ENCODE measurements at regions not wholly inside any gene's neighbourhood (a gene's known extent, or its start where the extent isn't known, plus 50 kb on each side); places are given as distances from the start of the nearest gene placed in this dataset.

DNA sequence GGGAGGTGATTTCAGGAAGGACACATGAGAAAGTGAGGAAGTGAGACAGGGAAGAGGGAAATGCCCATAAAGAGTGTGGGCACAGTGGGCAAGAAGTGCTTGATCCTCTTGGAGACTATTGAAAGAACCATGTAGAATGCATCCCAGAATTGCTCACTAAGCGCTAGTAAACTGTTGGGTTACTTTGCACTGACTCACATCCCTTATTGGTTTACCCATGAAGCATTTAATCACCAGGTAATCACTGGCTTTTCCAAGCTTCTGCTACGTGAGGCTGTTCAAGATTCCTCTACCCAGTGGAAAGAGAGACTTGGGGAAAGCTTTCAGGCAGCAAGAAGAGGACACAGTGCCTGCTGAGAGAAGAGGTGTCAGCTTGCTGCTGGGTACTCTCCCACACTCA, 410.0 kb upstream of the JAG1 start (continued):
- TF ChIP-seq, protein P1, sequence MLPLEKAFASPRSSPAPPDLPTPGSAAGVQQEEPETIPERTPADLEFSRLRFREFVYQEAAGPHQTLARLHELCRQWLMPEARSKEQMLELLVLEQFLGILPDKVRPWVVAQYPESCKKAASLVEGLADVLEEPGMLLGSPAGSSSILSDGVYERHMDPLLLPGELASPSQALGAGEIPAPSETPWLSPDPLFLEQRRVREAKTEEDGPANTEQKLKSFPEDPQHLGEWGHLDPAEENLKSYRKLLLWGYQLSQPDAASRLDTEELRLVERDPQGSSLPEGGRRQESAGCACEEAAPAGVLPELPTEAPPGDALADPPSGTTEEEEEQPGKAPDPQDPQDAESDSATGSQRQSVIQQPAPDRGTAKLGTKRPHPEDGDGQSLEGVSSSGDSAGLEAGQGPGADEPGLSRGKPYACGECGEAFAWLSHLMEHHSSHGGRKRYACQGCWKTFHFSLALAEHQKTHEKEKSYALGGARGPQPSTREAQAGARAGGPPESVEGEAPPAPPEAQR (CRISPR knock-in tag; IDR thresholded peaks at IDR 0.05) = no peak
- TF ChIP-seq HMGA2 (CRISPR knock-in tag; IDR thresholded peaks at IDR 0.05) = no peak
- no peak for TF ChIP-seq JUN (CRISPR knock-in tag; IDR thresholded peaks at IDR 0.05)

DNA sequence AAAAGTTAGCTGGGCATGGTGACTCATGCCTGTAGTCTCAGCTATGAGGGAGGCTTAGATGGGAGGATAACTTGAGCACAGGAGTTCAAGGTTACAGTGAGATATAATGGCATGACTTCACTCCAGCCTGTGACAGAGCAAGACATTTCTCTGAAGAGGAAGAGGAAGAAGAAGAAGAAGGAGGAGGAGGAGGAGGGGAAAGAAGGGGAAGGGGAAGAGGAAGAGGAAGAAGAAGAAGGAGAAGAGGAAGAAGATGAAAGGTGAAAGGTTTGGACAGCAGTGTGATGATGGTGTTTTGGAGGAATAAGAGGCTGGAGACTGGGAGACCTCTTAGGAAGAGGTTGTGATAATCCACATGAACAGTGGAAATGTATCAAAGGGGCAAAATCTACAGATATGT, 410.7 kb upstream of the JAG1 start:
- Mint-ChIP-seq H3K4me1 (0 out of 2 replicates have a peak, but pooled peaks cover 4% of the 10 kb centered on the region), H3K36me3 (no peaks in the 10 kb centered on the region), H3K27me3 (ENCODE audit: low read depth) (no peaks in the 10 kb centered on the region; the same call in 1 of the 2 replicates), H3K9me3 (peaks cover 7% of the 10 kb centered on the region), H3K27ac (no peak overlapping the region), H3K4me3 (no peak overlapping the region)
- ChIA-PET CTCF (no interaction called here), POLR2A (no interaction called here)
- ATAC-seq = no peak
- TF ChIP-seq FOXJ3 (CRISPR knock-in tag; IDR thresholded peaks at IDR 0.05; ENCODE audit: borderline replicate concordance) (no peak), TEAD1 (CRISPR knock-in tag; IDR thresholded peaks at IDR 0.05) (no peak)
- TF ChIP-seq, protein P2, sequence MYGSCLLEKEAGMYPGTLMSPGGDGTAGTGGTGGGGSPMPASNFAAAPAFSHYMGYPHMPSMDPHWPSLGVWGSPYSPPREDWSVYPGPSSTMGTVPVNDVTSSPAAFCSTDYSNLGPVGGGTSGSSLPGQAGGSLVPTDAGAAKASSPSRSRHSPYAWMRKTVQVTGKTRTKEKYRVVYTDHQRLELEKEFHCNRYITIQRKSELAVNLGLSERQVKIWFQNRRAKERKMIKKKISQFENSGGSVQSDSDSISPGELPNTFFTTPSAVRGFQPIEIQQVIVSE (CRISPR knock-in tag; IDR thresholded peaks at IDR 0.05; ENCODE audit: borderline replicate concordance) = no peak
- no peak for DNase-seq (ENCODE audit: low spot score)

DNA sequence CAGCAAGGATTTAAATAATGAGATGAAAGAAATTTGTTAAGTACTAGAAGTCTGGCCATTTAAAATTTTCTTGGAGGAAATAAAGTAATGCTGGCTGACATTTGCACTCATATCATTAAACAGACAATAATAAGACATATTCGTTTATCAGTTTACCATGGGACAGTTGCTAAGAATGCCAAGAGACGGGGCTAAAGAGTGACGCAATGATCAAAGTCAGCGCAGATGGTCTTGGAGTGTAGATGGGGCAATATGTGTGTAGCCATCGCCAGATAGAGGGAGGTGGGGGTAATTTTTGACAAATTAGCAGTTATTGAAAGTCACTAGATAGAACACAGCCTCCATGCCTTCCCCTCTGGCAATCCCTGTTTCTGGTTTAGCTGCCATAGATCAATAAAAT, 413.2 kb upstream of the JAG1 start:
- no peak for ATAC-seq
- POLR2A ChIA-PET = no interaction called here

DNA sequence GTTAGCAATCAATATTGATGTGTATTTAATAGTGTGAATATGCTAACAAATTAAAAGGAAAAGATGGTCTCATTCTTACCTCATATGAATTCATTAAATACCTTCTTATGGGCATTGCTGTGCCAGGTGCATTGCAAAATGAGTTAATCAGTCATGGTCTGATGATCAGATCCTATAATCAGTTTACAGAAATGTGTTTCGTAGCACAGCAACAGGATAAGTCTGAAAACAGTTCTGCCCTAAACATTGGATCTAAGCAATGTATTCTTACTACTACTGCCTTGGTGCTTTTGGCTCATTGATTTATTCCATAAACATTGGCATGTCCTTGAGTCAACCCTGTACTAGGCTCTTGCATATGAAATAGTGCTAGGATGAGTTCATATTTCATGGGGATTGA, 417.0 kb upstream of the JAG1 start:
- H3K27ac Mint-ChIP-seq = no peak overlapping the region
- no peaks in the 10 kb centered on the region; the same call in 1 of the 2 replicates for H3K27me3 Mint-ChIP-seq (ENCODE audit: low read depth)
- ChIA-PET POLR2A (no interaction called here), CTCF (no interaction called here)
- peaks cover 7% of the 10 kb centered on the region for H3K9me3 Mint-ChIP-seq
- no peak overlapping the region for H3K4me3 Mint-ChIP-seq
- ATAC-seq = no peak
- DNase-seq (ENCODE audit: low spot score) = no peak
- H3K36me3 Mint-ChIP-seq = no peaks in the 10 kb centered on the region
- H3K4me1 Mint-ChIP-seq = peaks cover 4% of the 10 kb centered on the region; the same call in 1 of the 2 replicates
- TF ChIP-seq, protein P3, sequence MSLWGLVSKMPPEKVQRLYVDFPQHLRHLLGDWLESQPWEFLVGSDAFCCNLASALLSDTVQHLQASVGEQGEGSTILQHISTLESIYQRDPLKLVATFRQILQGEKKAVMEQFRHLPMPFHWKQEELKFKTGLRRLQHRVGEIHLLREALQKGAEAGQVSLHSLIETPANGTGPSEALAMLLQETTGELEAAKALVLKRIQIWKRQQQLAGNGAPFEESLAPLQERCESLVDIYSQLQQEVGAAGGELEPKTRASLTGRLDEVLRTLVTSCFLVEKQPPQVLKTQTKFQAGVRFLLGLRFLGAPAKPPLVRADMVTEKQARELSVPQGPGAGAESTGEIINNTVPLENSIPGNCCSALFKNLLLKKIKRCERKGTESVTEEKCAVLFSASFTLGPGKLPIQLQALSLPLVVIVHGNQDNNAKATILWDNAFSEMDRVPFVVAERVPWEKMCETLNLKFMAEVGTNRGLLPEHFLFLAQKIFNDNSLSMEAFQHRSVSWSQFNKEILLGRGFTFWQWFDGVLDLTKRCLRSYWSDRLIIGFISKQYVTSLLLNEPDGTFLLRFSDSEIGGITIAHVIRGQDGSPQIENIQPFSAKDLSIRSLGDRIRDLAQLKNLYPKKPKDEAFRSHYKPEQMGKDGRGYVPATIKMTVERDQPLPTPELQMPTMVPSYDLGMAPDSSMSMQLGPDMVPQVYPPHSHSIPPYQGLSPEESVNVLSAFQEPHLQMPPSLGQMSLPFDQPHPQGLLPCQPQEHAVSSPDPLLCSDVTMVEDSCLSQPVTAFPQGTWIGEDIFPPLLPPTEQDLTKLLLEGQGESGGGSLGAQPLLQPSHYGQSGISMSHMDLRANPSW (CRISPR knock-in tag; conservative IDR thresholded peaks at IDR 0.05; ENCODE audit: low read depth) = no peak
- no peak for TF ChIP-seq ZNF396 (CRISPR knock-in tag; IDR thresholded peaks at IDR 0.05; ENCODE audit: borderline replicate concordance)
- TF ChIP-seq NR3C1 (CRISPR knock-in tag; conservative IDR thresholded peaks at IDR 0.05; ENCODE audit: low read depth) = no peak
- TF ChIP-seq NFATC4 (CRISPR knock-in tag; IDR thresholded peaks at IDR 0.05) = no peak
- TF ChIP-seq, protein P2 (CRISPR knock-in tag; IDR thresholded peaks at IDR 0.05; ENCODE audit: borderline replicate concordance) = no peak
- TF ChIP-seq, protein P4, sequence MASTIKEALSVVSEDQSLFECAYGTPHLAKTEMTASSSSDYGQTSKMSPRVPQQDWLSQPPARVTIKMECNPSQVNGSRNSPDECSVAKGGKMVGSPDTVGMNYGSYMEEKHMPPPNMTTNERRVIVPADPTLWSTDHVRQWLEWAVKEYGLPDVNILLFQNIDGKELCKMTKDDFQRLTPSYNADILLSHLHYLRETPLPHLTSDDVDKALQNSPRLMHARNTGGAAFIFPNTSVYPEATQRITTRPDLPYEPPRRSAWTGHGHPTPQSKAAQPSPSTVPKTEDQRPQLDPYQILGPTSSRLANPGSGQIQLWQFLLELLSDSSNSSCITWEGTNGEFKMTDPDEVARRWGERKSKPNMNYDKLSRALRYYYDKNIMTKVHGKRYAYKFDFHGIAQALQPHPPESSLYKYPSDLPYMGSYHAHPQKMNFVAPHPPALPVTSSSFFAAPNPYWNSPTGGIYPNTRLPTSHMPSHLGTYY (CRISPR knock-in tag; IDR thresholded peaks at IDR 0.05) = no peak
- TF ChIP-seq TEAD4 (CRISPR knock-in tag; IDR thresholded peaks at IDR 0.05) = no peak
- TF ChIP-seq, protein P5, sequence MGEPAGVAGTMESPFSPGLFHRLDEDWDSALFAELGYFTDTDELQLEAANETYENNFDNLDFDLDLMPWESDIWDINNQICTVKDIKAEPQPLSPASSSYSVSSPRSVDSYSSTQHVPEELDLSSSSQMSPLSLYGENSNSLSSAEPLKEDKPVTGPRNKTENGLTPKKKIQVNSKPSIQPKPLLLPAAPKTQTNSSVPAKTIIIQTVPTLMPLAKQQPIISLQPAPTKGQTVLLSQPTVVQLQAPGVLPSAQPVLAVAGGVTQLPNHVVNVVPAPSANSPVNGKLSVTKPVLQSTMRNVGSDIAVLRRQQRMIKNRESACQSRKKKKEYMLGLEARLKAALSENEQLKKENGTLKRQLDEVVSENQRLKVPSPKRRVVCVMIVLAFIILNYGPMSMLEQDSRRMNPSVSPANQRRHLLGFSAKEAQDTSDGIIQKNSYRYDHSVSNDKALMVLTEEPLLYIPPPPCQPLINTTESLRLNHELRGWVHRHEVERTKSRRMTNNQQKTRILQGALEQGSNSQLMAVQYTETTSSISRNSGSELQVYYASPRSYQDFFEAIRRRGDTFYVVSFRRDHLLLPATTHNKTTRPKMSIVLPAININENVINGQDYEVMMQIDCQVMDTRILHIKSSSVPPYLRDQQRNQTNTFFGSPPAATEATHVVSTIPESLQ (CRISPR knock-in tag; IDR thresholded peaks at IDR 0.05) = no peak
- TF ChIP-seq, protein P6, sequence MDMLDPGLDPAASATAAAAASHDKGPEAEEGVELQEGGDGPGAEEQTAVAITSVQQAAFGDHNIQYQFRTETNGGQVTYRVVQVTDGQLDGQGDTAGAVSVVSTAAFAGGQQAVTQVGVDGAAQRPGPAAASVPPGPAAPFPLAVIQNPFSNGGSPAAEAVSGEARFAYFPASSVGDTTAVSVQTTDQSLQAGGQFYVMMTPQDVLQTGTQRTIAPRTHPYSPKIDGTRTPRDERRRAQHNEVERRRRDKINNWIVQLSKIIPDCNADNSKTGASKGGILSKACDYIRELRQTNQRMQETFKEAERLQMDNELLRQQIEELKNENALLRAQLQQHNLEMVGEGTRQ (CRISPR knock-in tag; IDR thresholded peaks at IDR 0.05) = no peak

More for the DNA sequence above, 413.2 kb upstream of the JAG1 start:
- Mint-ChIP-seq H3K27me3 (ENCODE audit: low read depth) (no peaks in the 10 kb centered on the region; the same call in 1 of the 2 replicates), H3K27ac (no peak overlapping the region), H3K4me3 (no peak overlapping the region), H3K9me3 (peaks cover 7% of the 10 kb centered on the region), H3K36me3 (no peaks in the 10 kb centered on the region), H3K4me1 (0 out of 2 replicates have a peak, but pooled peaks cover 4% of the 10 kb centered on the region)
- CTCF ChIA-PET = no interaction called here
- TF ChIP-seq, protein P7, sequence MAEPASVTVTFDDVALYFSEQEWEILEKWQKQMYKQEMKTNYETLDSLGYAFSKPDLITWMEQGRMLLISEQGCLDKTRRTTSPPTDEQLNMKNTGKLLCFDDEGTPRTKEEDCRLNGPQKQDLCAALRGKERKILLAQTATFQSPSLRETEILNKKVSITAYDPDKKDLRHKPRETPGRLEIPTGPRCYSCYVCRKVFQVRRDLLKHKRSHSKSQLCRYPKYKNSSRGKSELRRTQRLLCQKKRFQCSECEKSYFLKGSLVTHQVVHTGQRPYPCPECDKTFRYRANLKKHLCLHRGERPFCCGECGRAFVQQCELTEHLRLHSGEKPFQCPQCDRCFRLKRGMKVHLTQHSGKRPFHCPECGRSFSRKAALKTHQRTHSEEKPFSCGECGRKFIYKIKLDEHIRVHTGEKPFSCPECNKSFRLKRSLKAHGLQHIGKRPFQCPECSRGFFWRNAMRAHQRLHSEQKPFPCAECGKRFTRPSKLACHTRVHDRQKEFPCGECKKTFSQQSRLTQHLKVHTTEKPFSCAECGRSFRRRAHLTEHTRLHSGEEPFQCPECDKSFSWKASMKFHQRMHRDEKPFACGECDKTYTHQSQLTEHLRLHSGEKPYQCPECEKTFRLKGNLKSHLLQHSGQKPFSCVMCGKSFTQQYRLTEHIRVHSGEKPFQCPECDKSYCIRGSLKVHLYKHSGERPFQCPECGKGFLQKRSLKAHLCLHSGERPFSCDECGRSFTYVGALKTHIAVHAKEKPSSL (CRISPR knock-in tag; conservative IDR thresholded peaks at IDR 0.05) = no peak
- no peak for DNase-seq (ENCODE audit: low spot score)
